Liver (tissue), 3 donors: ENCODE measurements at regions not wholly inside any gene's neighbourhood (a gene's known extent, or its start where the extent isn't known, plus 50 kb on each side); places are given as distances from the start of the nearest gene placed in this dataset.

Experiments used
- GABPA ChIP-seq, 2 donors: IDR thresholded peaks in 1 of 2; conservative IDR thresholded peaks in 1 of 2; 2 replicates each; pipeline ENCODE4 v1.6.1; 2016; ENCODE audit warnings: antibody characterized with exemption in 2 of 2, mild to moderate bottlenecking in 1 of 2, moderate library complexity in 1 of 2
- JUND ChIP-seq, 2 donors: IDR thresholded peaks; 2 replicates each; pipeline ENCODE4 v1.6.1; 2016; ENCODE audit warnings: antibody characterized with exemption in 2 of 2
- SP1 ChIP-seq: IDR thresholded peaks from 2 replicates; pipeline ENCODE4 v1.6.1; 2018; ENCODE audit warnings: antibody characterized with exemption, mild to moderate bottlenecking
- TAF1 ChIP-seq: conservative IDR thresholded peaks from 2 replicates; pipeline ENCODE4 v1.6.1; 2016; ENCODE audit warnings: antibody characterized with exemption, mild to moderate bottlenecking
- YY1 ChIP-seq: IDR thresholded peaks from 2 replicates; pipeline ENCODE4 v1.6.1; 2016; ENCODE audit warnings: antibody characterized with exemption, mild to moderate bottlenecking
- TF ChIP-seq, protein P1 (sequence below): fragments of 150-350 bp; IDR thresholded peaks from 2 replicates; pipeline ENCODE4 v1.5.1; 2017; ENCODE audit warnings: improper control_type of control experiment, low read depth, low read length; ENCODE audit not compliant: missing input control
- TF ChIP-seq, protein P2 (sequence below): IDR thresholded peaks from 2 replicates; pipeline ENCODE4 v1.6.1; 2016; ENCODE audit warnings: antibody characterized with exemption
- TF ChIP-seq, protein P3 (sequence below): IDR thresholded peaks from 2 replicates; pipeline ENCODE4 v1.6.1; 2016; ENCODE audit warnings: antibody characterized with exemption
- TF ChIP-seq, protein P4 (sequence below): IDR thresholded peaks from 2 replicates; pipeline ENCODE4 v1.6.1; 2016; ENCODE audit warnings: antibody characterized with exemption
- donor health status: healthy.
- donor health status: healthy.

DNA sequence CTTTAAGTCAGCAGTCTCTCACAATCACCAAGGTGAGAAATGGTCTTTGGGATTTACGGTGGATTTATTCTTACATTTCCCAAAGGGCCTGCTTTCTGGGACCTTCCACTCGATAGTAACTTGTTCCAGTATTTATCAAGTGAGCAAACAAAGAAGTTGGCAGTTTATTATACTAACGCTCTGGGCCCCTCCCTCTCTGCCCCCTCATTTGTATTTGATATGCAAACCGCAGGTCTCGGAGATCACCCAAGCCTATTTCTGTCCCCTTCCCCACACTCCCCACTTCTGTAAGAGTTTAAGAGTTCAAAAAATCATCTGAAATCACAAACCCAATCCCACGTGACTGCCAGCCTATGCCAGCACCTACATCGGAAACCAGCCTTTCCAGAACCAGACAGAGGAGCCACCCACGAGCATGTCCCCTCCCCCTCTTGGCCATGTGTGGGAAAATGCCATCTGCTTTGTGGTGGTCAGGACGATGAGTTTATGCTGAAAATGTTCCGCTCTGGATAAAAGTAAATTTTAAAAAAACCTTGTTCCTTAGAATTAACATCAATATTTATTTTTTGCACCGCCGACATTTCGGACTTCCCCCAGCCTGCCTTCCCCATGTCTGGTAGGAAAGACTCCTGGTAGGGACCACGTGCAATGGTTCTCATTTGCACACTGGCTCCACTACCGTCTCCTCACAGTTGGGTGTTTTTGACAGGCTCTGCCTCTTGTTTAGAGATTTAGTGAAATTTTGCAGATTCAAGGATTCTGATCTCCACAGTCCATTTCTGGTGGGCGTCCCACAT is 281.0 kb downstream of the TFAP2C start:
- TF ChIP-seq, protein P1, sequence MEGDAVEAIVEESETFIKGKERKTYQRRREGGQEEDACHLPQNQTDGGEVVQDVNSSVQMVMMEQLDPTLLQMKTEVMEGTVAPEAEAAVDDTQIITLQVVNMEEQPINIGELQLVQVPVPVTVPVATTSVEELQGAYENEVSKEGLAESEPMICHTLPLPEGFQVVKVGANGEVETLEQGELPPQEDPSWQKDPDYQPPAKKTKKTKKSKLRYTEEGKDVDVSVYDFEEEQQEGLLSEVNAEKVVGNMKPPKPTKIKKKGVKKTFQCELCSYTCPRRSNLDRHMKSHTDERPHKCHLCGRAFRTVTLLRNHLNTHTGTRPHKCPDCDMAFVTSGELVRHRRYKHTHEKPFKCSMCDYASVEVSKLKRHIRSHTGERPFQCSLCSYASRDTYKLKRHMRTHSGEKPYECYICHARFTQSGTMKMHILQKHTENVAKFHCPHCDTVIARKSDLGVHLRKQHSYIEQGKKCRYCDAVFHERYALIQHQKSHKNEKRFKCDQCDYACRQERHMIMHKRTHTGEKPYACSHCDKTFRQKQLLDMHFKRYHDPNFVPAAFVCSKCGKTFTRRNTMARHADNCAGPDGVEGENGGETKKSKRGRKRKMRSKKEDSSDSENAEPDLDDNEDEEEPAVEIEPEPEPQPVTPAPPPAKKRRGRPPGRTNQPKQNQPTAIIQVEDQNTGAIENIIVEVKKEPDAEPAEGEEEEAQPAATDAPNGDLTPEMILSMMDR, result no peak
- TF ChIP-seq, protein P2, sequence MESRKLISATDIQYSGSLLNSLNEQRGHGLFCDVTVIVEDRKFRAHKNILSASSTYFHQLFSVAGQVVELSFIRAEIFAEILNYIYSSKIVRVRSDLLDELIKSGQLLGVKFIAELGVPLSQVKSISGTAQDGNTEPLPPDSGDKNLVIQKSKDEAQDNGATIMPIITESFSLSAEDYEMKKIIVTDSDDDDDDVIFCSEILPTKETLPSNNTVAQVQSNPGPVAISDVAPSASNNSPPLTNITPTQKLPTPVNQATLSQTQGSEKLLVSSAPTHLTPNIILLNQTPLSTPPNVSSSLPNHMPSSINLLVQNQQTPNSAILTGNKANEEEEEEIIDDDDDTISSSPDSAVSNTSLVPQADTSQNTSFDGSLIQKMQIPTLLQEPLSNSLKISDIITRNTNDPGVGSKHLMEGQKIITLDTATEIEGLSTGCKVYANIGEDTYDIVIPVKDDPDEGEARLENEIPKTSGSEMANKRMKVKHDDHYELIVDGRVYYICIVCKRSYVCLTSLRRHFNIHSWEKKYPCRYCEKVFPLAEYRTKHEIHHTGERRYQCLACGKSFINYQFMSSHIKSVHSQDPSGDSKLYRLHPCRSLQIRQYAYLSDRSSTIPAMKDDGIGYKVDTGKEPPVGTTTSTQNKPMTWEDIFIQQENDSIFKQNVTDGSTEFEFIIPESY, result no peak
- TF ChIP-seq TAF1 (no peak), GABPA (IDR thresholded peaks at IDR 0.05 in 1 of 2, conservative IDR thresholded peaks at IDR 0.05 in 1 of 2) (no peak), SP1 (no peak), YY1 (no peak), JUND (IDR thresholded peaks at IDR 0.05) (no peak)
- TF ChIP-seq, protein P3, sequence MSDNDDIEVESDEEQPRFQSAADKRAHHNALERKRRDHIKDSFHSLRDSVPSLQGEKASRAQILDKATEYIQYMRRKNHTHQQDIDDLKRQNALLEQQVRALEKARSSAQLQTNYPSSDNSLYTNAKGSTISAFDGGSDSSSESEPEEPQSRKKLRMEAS, result no peak
- TF ChIP-seq, protein P4, sequence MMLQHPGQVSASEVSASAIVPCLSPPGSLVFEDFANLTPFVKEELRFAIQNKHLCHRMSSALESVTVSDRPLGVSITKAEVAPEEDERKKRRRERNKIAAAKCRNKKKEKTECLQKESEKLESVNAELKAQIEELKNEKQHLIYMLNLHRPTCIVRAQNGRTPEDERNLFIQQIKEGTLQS, result no peak
